ENCODE measurements at regions not wholly inside any gene's neighbourhood (a gene's known extent, or its start where the extent isn't known, plus 50 kb on each side); places are given as distances from the start of the nearest gene placed in this dataset.

- no peak for TF ChIP-seq CTCF (conservative IDR thresholded peaks at IDR 0.05)
- DNase-seq, result no peak
- no peaks in the 10 kb centered on the region for H3K4me1 ChIP-seq (ENCODE audit: control insufficient read depth, insufficient read depth, low read length)
- H3K27ac Mint-ChIP-seq, result no peak overlapping the region
- no peak overlapping the region for H3K4me3 ChIP-seq (ENCODE audit: low read length)
- peaks cover 30% of the 10 kb centered on the region for H3K4me1 Mint-ChIP-seq
- no peaks in the 10 kb centered on the region for H3K27me3 Mint-ChIP-seq (ENCODE audit: insufficient read depth)
- no peak overlapping the region for H3K27ac ChIP-seq (ENCODE audit: low read depth, low read length)
- no peaks in the 10 kb centered on the region for H3K27me3 ChIP-seq (ENCODE audit: control insufficient read depth, insufficient read depth, low read length, poor library complexity, severe bottlenecking)
- H3K4me3 Mint-ChIP-seq, result no peak overlapping the region
- no peaks in the 10 kb centered on the region for H3K9me3 Mint-ChIP-seq
- no peaks in the 10 kb centered on the region for H3K36me3 ChIP-seq (ENCODE audit: control insufficient read depth, insufficient read depth, low read length)
- WGBS, 2 experiments (ENCODE audit: insufficient coverage in 1 of 2, insufficient read length in 1 of 2), result 88 to 100% methylated on average over 2 to 4 of the region's 4 CpGs
- no peaks in the 10 kb centered on the region for H3K9me3 ChIP-seq (ENCODE audit: control insufficient read depth, low read length)
- H3K36me3 Mint-ChIP-seq (ENCODE audit: low read depth), result no peaks in the 10 kb centered on the region
- H3K9ac ChIP-seq (ENCODE audit: extremely low read depth, low read length, poor library complexity, severe bottlenecking), result no peak overlapping the region
Measured at GRCh38 chr11:79514290-79514689, 73.5 kb upstream of the TENM4 start.

GRCh38 chr11:79512706-79513469, 72.1 kb upstream of the TENM4 start:
- H3K4me3 ChIP-seq (ENCODE audit: low read length), result no peak overlapping the region
- no peaks in the 10 kb centered on the region for H3K9me3 ChIP-seq (ENCODE audit: control insufficient read depth, low read length)
- no peaks in the 10 kb centered on the region for H3K36me3 ChIP-seq (ENCODE audit: control insufficient read depth, insufficient read depth, low read length)
- no peak overlapping the region for H3K27ac Mint-ChIP-seq
- H3K36me3 Mint-ChIP-seq (ENCODE audit: low read depth), result no peaks in the 10 kb centered on the region
- H3K27me3 Mint-ChIP-seq (ENCODE audit: insufficient read depth), result no peaks in the 10 kb centered on the region
- H3K27ac ChIP-seq (ENCODE audit: low read depth, low read length), result no peak overlapping the region
- no peak overlapping the region for H3K4me3 Mint-ChIP-seq
- peaks cover 33% of the 10 kb centered on the region for H3K4me1 Mint-ChIP-seq
- no peaks in the 10 kb centered on the region for H3K9me3 Mint-ChIP-seq
- TF ChIP-seq CTCF (conservative IDR thresholded peaks at IDR 0.05), result no peak
- WGBS, 2 experiments (ENCODE audit: insufficient coverage in 1 of 2, insufficient read length in 1 of 2), result 65 to 74% methylated on average over 4 of the region's 4 CpGs
- no peak overlapping the region for H3K9ac ChIP-seq (ENCODE audit: extremely low read depth, low read length, poor library complexity, severe bottlenecking)
- DNase-seq, result no peak
- H3K27me3 ChIP-seq (ENCODE audit: control insufficient read depth, insufficient read depth, low read length, poor library complexity, severe bottlenecking), result no peaks in the 10 kb centered on the region
- H3K4me1 ChIP-seq (ENCODE audit: control insufficient read depth, insufficient read depth, low read length), result peaks cover 2% of the 10 kb centered on the region

GRCh38 chr11:79510960-79511359, 70.1 kb upstream of the TENM4 start:
- Histone ChIP-seq H3K9ac (ENCODE audit: extremely low read depth, low read length, poor library complexity, severe bottlenecking) (no peak overlapping the region), H3K36me3 (ENCODE audit: control insufficient read depth, insufficient read depth, low read length) (no peaks in the 10 kb centered on the region), H3K27me3 (ENCODE audit: control insufficient read depth, insufficient read depth, low read length, poor library complexity, severe bottlenecking) (no peaks in the 10 kb centered on the region), H3K9me3 (ENCODE audit: control insufficient read depth, low read length) (no peaks in the 10 kb centered on the region), H3K27ac (ENCODE audit: low read depth, low read length) (no peak overlapping the region), H3K4me3 (ENCODE audit: low read length) (no peak overlapping the region), H3K4me1 (ENCODE audit: control insufficient read depth, insufficient read depth, low read length) (peaks cover 12% of the 10 kb centered on the region)
- DNase-seq, result no peak
- no peaks in the 10 kb centered on the region for H3K9me3 Mint-ChIP-seq
- no peaks in the 10 kb centered on the region for H3K36me3 Mint-ChIP-seq (ENCODE audit: low read depth)
- H3K4me1 Mint-ChIP-seq, result peaks cover 38% of the 10 kb centered on the region
- no peak overlapping the region for H3K27ac Mint-ChIP-seq
- 89 to 97% methylated on average over 8 to 9 of the region's 9 CpGs for WGBS, 2 experiments (ENCODE audit: insufficient coverage in 1 of 2, insufficient read length in 1 of 2)
- H3K4me3 Mint-ChIP-seq, result no peak overlapping the region
- TF ChIP-seq CTCF (conservative IDR thresholded peaks at IDR 0.05), result no peak
- no peaks in the 10 kb centered on the region for H3K27me3 Mint-ChIP-seq (ENCODE audit: insufficient read depth)

Measured in endodermal cell (in vitro differentiated cells).